ENCODE measurements at regions not wholly inside any gene's neighbourhood (a gene's known extent, or its start where the extent isn't known, plus 50 kb on each side); places are given as distances from the start of the nearest gene placed in this dataset.

- H3K79me2 ChIP-seq (replicated peaks; ENCODE audit: insufficient read depth, low read length) = no peaks in the 10 kb centered on the region
- TF ChIP-seq CTCF (IDR thresholded peaks at IDR 0.05; ENCODE audit: poor library complexity, severe bottlenecking) = no peak
- H3K4me3 ChIP-seq (ENCODE audit: low read length) = no peak overlapping the region
- no peak overlapping the region for H2AFZ ChIP-seq (ENCODE audit: low read depth, low read length)
- H3K4me2 ChIP-seq (ENCODE audit: low read length) = no peak overlapping the region
- no peaks in the 10 kb centered on the region for H3K9me2 ChIP-seq (ENCODE audit: insufficient read depth, low read length)
- no peaks in the 10 kb centered on the region for H4K20me1 ChIP-seq (ENCODE audit: insufficient read depth)
- H3K9me3 ChIP-seq (ENCODE audit: low read length) = no peaks in the 10 kb centered on the region
- no peak overlapping the region for H3K9ac ChIP-seq (ENCODE audit: low read length)
- H3F3A ChIP-seq (ENCODE audit: insufficient read depth, low read length, poor library complexity, severe bottlenecking) = no peaks in the 10 kb centered on the region
- no peak overlapping the region for H3K27ac ChIP-seq (ENCODE audit: low read length)
- no peaks in the 10 kb centered on the region for H3K36me3 ChIP-seq (ENCODE audit: insufficient read depth, low read length)
- H3K27me3 ChIP-seq (ENCODE audit: insufficient read depth, low read depth, low read length) = no peaks in the 10 kb centered on the region
These were observed 175.7 kb upstream of the RASGEF1B start for GRCh38 chr4:81647388-81647787.

GRCh38 chr4:81642543-81642942 is 170.8 kb upstream of the RASGEF1B start:
- no peaks in the 10 kb centered on the region for H3K36me3 ChIP-seq (ENCODE audit: insufficient read depth, low read length)
- H3K9ac ChIP-seq (ENCODE audit: low read length) = no peak overlapping the region
- no peaks in the 10 kb centered on the region for H3K27me3 ChIP-seq (ENCODE audit: insufficient read depth, low read depth, low read length)
- H3K79me2 ChIP-seq (replicated peaks; ENCODE audit: insufficient read depth, low read length) = no peaks in the 10 kb centered on the region
- H3K4me3 ChIP-seq (ENCODE audit: low read length) = no peak overlapping the region
- no peaks in the 10 kb centered on the region for H3K9me3 ChIP-seq (ENCODE audit: low read length)
- H3K9me2 ChIP-seq (ENCODE audit: insufficient read depth, low read length) = no peaks in the 10 kb centered on the region
- no peak overlapping the region for H3K4me2 ChIP-seq (ENCODE audit: low read length)
- no peaks in the 10 kb centered on the region for H4K20me1 ChIP-seq (ENCODE audit: insufficient read depth)
- no peaks in the 10 kb centered on the region for H3F3A ChIP-seq (ENCODE audit: insufficient read depth, low read length, poor library complexity, severe bottlenecking)
- no peak for TF ChIP-seq RAD21 (conservative IDR thresholded peaks at IDR 0.05)
- TF ChIP-seq EZH2 (IDR thresholded peaks at IDR 0.05; ENCODE audit: borderline replicate concordance, insufficient read depth, low read length, poor library complexity, severe bottlenecking) = no peak
- TF ChIP-seq POLR2AphosphoS5 (IDR thresholded peaks at IDR 0.05) = no peak
- no peak for TF ChIP-seq TAF1 (IDR thresholded peaks at IDR 0.05; ENCODE audit: low read depth)
- no peak for TF ChIP-seq SMC3 (conservative IDR thresholded peaks at IDR 0.05; ENCODE audit: poor library complexity)
- no peak for TF ChIP-seq EP300 (conservative IDR thresholded peaks at IDR 0.05; ENCODE audit: poor library complexity, severe bottlenecking)
- no peak for TF ChIP-seq CTCF (IDR thresholded peaks at IDR 0.05; ENCODE audit: poor library complexity, severe bottlenecking)
- no peak for TF ChIP-seq REST (IDR thresholded peaks at IDR 0.05; ENCODE audit: borderline replicate concordance)
- no peak for TF ChIP-seq MXI1 (conservative IDR thresholded peaks at IDR 0.05; ENCODE audit: poor library complexity, severe bottlenecking)
- H3K27ac ChIP-seq (ENCODE audit: low read length) = no peak overlapping the region
- H2AFZ ChIP-seq (ENCODE audit: low read depth, low read length) = no peak overlapping the region
